ENCODE measurements at regions not wholly inside any gene's neighbourhood (a gene's known extent, or its start where the extent isn't known, plus 50 kb on each side); places are given as distances from the start of the nearest gene placed in this dataset.

DNA sequence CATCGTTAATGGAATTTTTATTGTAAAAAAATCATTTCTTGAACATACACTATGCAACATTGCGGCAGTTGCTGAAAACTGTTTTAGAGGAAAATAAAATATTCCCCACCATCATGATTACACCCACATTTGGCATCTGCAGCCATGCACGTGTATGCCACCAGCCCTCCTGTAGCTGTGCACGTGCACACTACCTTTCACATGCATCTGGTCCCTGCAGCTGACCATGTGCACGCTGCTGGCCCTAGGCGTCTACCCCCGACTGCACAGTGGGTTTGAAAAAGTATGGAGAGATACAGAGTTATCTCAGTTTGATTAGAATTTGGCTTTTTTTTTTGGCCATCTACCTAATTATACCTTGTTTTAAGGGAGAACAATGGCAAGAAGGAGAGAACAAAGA lies 569.8 kb upstream of the IGFBP7 start:
- TF ChIP-seq, protein P1, sequence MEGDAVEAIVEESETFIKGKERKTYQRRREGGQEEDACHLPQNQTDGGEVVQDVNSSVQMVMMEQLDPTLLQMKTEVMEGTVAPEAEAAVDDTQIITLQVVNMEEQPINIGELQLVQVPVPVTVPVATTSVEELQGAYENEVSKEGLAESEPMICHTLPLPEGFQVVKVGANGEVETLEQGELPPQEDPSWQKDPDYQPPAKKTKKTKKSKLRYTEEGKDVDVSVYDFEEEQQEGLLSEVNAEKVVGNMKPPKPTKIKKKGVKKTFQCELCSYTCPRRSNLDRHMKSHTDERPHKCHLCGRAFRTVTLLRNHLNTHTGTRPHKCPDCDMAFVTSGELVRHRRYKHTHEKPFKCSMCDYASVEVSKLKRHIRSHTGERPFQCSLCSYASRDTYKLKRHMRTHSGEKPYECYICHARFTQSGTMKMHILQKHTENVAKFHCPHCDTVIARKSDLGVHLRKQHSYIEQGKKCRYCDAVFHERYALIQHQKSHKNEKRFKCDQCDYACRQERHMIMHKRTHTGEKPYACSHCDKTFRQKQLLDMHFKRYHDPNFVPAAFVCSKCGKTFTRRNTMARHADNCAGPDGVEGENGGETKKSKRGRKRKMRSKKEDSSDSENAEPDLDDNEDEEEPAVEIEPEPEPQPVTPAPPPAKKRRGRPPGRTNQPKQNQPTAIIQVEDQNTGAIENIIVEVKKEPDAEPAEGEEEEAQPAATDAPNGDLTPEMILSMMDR (IDR thresholded peaks at IDR 0.05; ENCODE audit: low read depth, low read length): no peak
- H3K4me3 ChIP-seq (replicated peaks in 1 of 2; ENCODE audit: low read depth in 2 of 2, low read length in 2 of 2): no peak overlapping the region
- no peak for DNase-seq (ENCODE audit: low read depth in 2 of 2)

DNA sequence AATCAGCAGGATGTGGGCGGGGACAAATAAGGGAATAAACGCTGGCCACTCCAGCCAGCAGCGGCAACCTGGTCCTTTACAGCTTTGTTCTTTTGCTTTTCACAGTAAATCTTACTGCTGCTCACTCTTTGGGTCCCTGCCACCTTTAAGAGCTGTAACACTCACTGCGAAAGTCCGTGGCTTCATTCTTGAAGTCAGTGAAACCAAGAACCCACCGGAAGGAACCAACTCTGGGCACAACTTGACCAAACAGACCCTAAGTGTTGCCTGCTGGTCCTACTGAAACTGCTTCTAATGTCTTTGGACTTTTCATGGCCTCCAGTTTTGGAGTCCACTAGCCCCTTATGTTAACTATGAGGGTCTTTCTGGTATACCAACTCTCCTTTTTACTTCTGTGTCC lies 566.2 kb upstream of the IGFBP7 start:
- H3K4me3 ChIP-seq (replicated peaks in 1 of 2; ENCODE audit: low read depth in 2 of 2, low read length in 2 of 2): no peak overlapping the region
- DNase-seq (ENCODE audit: low read depth in 2 of 2): no peak
- TF ChIP-seq, protein P1 (IDR thresholded peaks at IDR 0.05; ENCODE audit: low read depth, low read length): no peak

DNA sequence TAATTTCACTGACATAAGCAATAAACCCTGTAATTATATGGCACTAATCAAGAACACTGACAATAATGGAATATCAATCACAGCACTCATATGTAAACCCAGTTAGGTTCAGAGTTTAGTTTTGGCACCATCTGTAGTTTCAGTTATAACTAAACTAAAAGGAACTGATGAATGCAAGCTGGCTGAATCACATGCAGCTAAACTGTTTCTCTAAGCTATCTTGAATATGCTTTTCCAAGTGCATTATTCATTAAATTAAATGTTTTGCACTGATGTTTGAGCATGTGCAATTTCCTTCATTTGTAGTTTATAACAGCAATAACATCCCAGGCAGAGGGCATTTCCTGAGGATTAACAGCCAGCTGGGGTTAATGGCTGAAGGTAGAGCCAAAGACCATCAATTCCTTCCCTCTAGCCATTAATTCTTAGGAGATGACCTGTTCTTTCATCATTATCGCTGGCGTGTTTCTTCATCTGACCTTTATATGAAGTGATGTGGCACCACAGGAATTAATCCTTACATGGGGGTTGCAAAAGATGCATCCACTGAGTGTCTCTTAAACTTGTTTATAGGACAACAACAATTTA lies 562.8 kb upstream of the IGFBP7 start:
- TF ChIP-seq, protein P1 (IDR thresholded peaks at IDR 0.05; ENCODE audit: low read depth, low read length): no peak
- DNase-seq (ENCODE audit: low read depth in 2 of 2): no peak

DNA sequence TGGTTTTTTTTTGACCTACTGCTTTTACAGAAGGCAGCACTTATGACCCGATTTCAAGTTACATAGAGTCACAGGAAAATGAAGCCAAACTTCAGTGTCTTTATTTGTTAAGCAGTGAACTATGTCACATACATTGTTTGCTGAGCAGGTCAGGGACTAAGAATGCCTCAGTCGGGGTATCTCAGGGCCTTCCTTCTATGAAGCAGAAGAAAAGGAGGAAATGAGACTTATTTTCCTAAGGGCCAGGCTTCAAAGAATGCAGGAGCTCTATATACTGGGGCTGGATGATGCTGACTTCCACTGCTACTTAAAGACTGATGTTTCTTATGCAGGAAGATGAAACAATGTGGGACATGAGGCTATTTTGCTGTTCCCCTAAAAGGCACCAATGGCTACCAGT lies 558.4 kb upstream of the IGFBP7 start:
- TF ChIP-seq, protein P1 (IDR thresholded peaks at IDR 0.05; ENCODE audit: low read depth, low read length): no peak
- no peak overlapping the region for H3K4me3 ChIP-seq (replicated peaks in 1 of 2; ENCODE audit: low read depth in 2 of 2, low read length in 2 of 2)
- no peak for DNase-seq (ENCODE audit: low read depth in 2 of 2)

More for the DNA sequence above, 562.8 kb upstream of the IGFBP7 start:
- no peak overlapping the region for H3K4me3 ChIP-seq (replicated peaks in 1 of 2; ENCODE audit: low read depth in 2 of 2, low read length in 2 of 2)

DNA sequence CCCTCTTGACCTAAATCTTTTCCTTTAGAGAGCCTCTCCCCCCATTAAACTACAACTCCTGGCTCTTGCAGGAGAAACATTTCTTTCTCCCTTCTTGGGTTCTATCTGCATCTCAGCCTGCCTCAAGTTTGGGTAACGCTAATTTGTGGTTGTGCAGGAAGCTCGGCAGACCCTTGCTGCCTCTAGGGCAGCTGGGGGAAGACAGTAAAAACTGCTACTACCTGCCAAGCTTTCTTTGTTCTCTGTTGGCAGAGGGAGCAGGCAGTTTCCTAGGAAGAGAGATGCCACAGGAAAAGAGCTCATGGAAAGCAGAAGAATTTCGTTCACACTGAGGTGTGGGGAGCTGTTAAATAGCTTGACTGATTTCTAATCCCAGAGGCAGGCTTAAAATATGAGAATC lies 555.6 kb upstream of the IGFBP7 start:
- no peak overlapping the region for H3K4me3 ChIP-seq (replicated peaks in 1 of 2; ENCODE audit: low read depth in 2 of 2, low read length in 2 of 2)
- DNase-seq (ENCODE audit: low read depth in 2 of 2): no peak
- TF ChIP-seq, protein P1 (IDR thresholded peaks at IDR 0.05; ENCODE audit: low read depth, low read length): no peak

DNA sequence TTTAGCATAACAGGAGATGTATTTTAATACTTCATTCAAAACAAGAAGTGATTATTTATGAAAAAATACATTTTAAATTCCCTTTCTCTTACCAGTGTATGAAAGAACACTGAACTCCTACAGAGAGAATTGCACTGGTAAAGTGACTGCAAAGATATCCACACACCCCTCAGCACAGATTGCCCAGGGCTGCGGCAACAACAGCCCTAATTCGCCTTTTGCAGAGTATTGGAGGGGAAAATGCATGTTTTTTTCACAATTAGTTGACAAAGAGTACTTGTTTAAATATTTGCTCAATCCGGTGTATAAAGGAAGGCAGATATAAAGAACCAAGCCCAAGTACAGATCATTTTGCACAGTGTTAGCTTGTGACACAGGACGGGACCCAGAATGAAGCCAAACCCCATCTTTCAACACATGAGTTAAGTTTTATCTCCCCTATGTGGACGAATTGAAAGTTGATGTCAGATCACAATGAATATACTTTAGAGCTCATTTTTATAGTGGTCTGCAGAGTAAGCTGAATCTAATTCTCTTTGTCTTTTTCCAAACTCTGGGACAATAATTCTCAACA lies 551.4 kb upstream of the IGFBP7 start:
- TF ChIP-seq, protein P1 (IDR thresholded peaks at IDR 0.05; ENCODE audit: low read depth, low read length): no peak
- no peak for DNase-seq (ENCODE audit: low read depth in 2 of 2)
- H3K4me3 ChIP-seq (replicated peaks in 1 of 2; ENCODE audit: low read depth in 2 of 2, low read length in 2 of 2): no peak overlapping the region

DNA sequence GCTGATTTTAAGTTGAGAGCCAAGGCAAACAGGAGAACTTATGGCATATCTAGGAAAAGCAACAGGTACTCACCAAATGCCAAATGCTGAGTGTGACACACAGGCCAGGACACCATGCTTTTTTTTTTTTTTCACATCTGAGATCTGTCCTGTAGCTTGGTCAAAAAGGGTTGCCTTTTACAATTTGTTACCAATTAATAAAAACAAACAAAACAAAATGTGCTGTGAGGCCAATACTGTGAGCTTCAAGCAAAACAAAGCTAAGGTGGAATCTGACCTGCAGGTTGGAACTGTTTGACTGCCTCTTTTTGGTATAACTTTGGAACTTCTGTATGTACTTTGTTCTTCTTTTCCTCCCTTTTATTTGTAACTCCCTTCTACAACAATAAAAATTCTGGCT lies 548.5 kb upstream of the IGFBP7 start:
- no peak overlapping the region for H3K4me3 ChIP-seq (replicated peaks in 1 of 2; ENCODE audit: low read depth in 2 of 2, low read length in 2 of 2)
- TF ChIP-seq, protein P1 (IDR thresholded peaks at IDR 0.05; ENCODE audit: low read depth, low read length): no peak
- DNase-seq (ENCODE audit: low read depth in 2 of 2): no peak

Measured in cardiac fibroblast (primary cell).